ENCODE measurements at regions not wholly inside any gene's neighbourhood (a gene's known extent, or its start where the extent isn't known, plus 50 kb on each side); places are given as distances from the start of the nearest gene placed in this dataset.

DNA sequence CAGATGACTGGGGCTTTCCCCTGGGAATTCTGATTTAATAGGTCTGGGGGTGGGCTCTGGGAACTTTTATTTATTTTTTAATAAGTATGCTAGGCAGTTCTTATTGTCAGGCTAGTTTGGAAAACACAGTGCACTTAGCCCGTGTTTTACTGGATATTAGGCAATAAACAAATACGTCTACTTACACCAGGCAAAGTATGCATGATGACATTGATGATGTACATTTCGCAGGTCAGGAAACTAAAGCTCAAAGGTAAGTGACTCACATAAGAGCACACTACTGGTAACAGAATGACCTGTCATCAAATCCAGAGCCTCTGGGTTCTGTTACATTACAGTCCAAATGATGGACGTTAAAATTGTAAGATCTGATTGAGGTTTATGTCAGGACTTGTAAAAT, 144.4 kb upstream of the EXOC2 start:
- TF ChIP-seq, protein P1, sequence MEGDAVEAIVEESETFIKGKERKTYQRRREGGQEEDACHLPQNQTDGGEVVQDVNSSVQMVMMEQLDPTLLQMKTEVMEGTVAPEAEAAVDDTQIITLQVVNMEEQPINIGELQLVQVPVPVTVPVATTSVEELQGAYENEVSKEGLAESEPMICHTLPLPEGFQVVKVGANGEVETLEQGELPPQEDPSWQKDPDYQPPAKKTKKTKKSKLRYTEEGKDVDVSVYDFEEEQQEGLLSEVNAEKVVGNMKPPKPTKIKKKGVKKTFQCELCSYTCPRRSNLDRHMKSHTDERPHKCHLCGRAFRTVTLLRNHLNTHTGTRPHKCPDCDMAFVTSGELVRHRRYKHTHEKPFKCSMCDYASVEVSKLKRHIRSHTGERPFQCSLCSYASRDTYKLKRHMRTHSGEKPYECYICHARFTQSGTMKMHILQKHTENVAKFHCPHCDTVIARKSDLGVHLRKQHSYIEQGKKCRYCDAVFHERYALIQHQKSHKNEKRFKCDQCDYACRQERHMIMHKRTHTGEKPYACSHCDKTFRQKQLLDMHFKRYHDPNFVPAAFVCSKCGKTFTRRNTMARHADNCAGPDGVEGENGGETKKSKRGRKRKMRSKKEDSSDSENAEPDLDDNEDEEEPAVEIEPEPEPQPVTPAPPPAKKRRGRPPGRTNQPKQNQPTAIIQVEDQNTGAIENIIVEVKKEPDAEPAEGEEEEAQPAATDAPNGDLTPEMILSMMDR (IDR thresholded peaks at IDR 0.05; ENCODE audit: low read length): no peak
- no peak for TF ChIP-seq EZH2 (optimal IDR thresholded peaks at IDR 0.05; ENCODE audit: low read depth, low read length)
- TF ChIP-seq EZH2phosphoT487 (IDR thresholded peaks at IDR 0.05; ENCODE audit: low read length): no peak

All from MM.1S (cell line).